GM20000 (cell line): ENCODE measurements at regions not wholly inside any gene's neighbourhood (a gene's known extent, or its start where the extent isn't known, plus 50 kb on each side); places are given as distances from the start of the nearest gene placed in this dataset.

Experiments used
- DNase-seq: peaks from one replicate; pipeline ENCODE4 v3.0.0; 2012; ENCODE audit warnings: low spot score
- CTCF ChIP-seq: IDR thresholded peaks from 2 replicates; pipeline ENCODE4 v1.5.1; 2012; ENCODE audit warnings: mild to moderate bottlenecking, control low read depth; ENCODE audit errors: extremely low read depth, missing control alignments

- DNase-seq, result no peak
- no peak for TF ChIP-seq CTCF
These were observed 60.1 kb upstream of the GALNT15 start for GRCh38 chr3:16114429-16114828.

DNA sequence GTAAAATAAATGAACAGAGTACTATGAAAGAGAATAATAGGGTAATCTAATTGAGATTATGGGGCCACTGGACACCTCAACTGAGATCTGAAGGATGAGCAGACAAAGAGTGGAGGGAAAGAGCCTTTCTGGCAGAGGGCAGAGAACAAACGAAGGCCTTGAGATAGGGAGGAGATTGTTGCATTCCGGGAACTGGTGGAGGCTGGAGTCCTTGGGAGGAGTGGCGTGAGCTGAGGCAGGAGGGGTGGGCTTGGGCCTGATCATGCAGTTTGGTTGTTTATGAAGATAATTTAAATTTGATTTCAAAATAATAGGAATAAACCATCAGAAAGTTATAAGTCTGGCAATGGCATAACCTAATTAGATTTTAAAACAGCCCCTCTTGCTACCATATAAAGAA, 59.5 kb upstream of the GALNT15 start:
- DNase-seq, result no peak
- no peak for TF ChIP-seq CTCF

- no peak for TF ChIP-seq CTCF
- no peak for DNase-seq
These were observed 56.1 kb upstream of the GALNT15 start for GRCh38 chr3:16118396-16118795.

- DNase-seq, result no peak
- TF ChIP-seq CTCF, result no peak
These were observed 54.6 kb upstream of the GALNT15 start for GRCh38 chr3:16119887-16120286.

DNA sequence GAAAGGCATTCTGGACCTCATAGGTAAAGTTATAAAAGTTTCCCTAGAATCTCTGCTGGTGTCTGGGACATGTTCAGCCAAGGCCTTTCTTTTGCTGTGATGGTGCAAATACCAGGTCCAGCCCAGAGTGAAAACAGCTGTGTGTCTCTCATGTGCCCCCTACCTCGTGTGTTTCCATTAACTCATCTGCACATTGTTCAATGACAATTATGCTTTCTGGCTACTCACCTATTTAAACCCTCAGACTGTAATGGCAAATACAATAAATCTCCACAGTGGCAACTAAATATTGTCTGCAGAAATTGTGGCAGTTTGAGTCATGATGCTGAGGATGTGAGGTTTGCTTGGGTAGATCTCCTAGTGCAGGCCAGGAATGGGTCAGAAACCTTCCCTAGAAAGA, 53.1 kb upstream of the GALNT15 start:
- DNase-seq, result no peak
- no peak for TF ChIP-seq CTCF

GRCh38 chr3:16122155-16122554, 52.3 kb upstream of the GALNT15 start:
- TF ChIP-seq CTCF, result no peak
- no peak for DNase-seq

DNA sequence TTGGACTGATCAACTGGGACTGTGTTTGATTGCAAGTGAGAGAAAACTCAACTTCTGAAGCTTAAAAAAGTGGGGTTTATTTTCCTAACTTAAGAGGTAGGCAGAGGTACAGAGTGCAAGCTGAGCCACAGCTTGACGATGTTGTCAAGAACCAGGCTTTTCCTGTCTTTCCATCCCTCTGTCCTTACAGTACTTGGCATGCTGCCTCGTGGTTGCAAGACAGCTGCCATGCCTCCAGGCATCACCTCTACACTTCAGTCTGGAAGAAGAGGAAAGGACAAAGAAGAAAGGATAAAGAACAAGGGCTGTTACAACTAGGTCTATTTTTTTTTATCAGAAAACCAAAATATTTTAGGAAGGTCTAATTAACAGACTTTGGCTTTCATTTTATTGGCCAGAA, 51.8 kb upstream of the GALNT15 start:
- TF ChIP-seq CTCF, result no peak
- DNase-seq, result no peak
